ENCODE measurements at regions not wholly inside any gene's neighbourhood (a gene's known extent, or its start where the extent isn't known, plus 50 kb on each side); places are given as distances from the start of the nearest gene placed in this dataset.

GRCh38 chr2:7242189-7242867 is 325.1 kb downstream of the RNF144A start:
- Histone ChIP-seq H4K20me1 (replicated peaks; ENCODE audit: control insufficient read depth, insufficient read depth, low read length) (no peaks in the 10 kb centered on the region), H3K27ac (ENCODE audit: extremely low read depth, low read depth, low read length) (no peak overlapping the region), H2AFZ (ENCODE audit: low read depth, low read length) (no peak overlapping the region), H3K79me2 (ENCODE audit: control insufficient read depth, insufficient read depth, low read length) (no peaks in the 10 kb centered on the region), H3K9ac (ENCODE audit: insufficient read depth in 1 of 2, low read depth in 2 of 2, low read length in 2 of 2) (no peak overlapping the region), H3K36me3 (ENCODE audit: control insufficient read depth, insufficient read depth, low read length) (no peaks in the 10 kb centered on the region), H3K9me1 (ENCODE audit: control insufficient read depth, insufficient read depth, low read length) (no peaks in the 10 kb centered on the region), H3K4me1 (replicated peaks in 1 of 2; ENCODE audit: control insufficient read depth in 2 of 2, insufficient read depth in 2 of 2, low read length in 2 of 2) (no peaks in the 10 kb centered on the region), H3K4me3 (no peak overlapping the region), H3K27me3 (ENCODE audit: control insufficient read depth in 2 of 2, insufficient read depth in 2 of 2, low read length in 2 of 2) (no peaks in the 10 kb centered on the region), H3K4me2 (ENCODE audit: insufficient read depth, low read length) (no peak overlapping the region), H3K9me3 (replicated peaks; ENCODE audit: control insufficient read depth, insufficient read depth, low read depth, low read length) (no peaks in the 10 kb centered on the region)
- WGBS (ENCODE audit: insufficient coverage, low coverage, missing lambda C conversion rate) = 0% methylated on average over 5 of the region's 5 CpGs
- ChIA-PET POLR2A (interaction anchor here (1.2 kb wide), 1 partner anchor 18 kb away, joined by 4 read pairs; no protein-coding TSS in a partner anchor), CTCF (ENCODE audit: low intra/inter-chr PET ratio) (no interaction called here)
- in situ Hi-C loops (cut with MboI) = no loop called here
- no peak for FAIRE-seq
- ATAC-seq = no peak
- intact Hi-C loops (cut with micrococcal nuclease) = no loop called here
- DNase-seq (ENCODE audit: extremely low read depth in 1 of 4, low spot score in 3 of 4) = no peak
- BruUV-seq (replicated peaks) = no TSS peak
- TF ChIP-seq PRMT5 (CRISPR knock-in tag; IDR thresholded peaks at IDR 0.05) (no peak), E2F1 (CRISPR knock-in tag; IDR thresholded peaks at IDR 0.05) (no peak), NFRKB (IDR thresholded peaks at IDR 0.05; ENCODE audit: low read depth) (no peak), ZNF695 (CRISPR knock-in tag; IDR thresholded peaks at IDR 0.05) (no peak), ZNF551 (CRISPR knock-in tag; IDR thresholded peaks at IDR 0.05) (no peak), CREM (IDR thresholded peaks at IDR 0.05; ENCODE audit: low read depth) (no peak), FOXP1 (CRISPR knock-in tag; IDR thresholded peaks at IDR 0.05) (no peak), FOXA3 (CRISPR knock-in tag; conservative IDR thresholded peaks at IDR 0.05 in 1 of 2, IDR thresholded peaks at IDR 0.05 in 1 of 2) (no peak), HDAC8 (tag; IDR thresholded peaks at IDR 0.05) (no peak), E4F1 (CRISPR knock-in tag; IDR thresholded peaks at IDR 0.05; ENCODE audit: borderline replicate concordance) (no peak), NFIC (IDR thresholded peaks at IDR 0.05) (no peak), NONO (IDR thresholded peaks at IDR 0.05; ENCODE audit: low read depth in 2 of 2, low read length in 1 of 2) (no peak)

Measured in K562 (cell line).